IMR-90 (cell line): ENCODE measurements at regions not wholly inside any gene's neighbourhood (a gene's known extent, or its start where the extent isn't known, plus 50 kb on each side); places are given as distances from the start of the nearest gene placed in this dataset.

Source experiments
- ATAC-seq: fragments of 200-7000 bp; cut with Tn5 transposase; 2 replicates; pipeline ENCODE4 v1.9.1; 2020; ENCODE audit warnings: low read depth, mild to moderate bottlenecking, moderate library complexity
- BruUV-seq: library from RNA; stranded (reverse); fragments of 400-500 nt; replicated peaks from 2 replicates; lab custom pipeline; 2021; lab: Mats Ljungman, UMichigan
- CTCF ChIA-PET: fragments of 300-600 bp; formaldehyde crosslinking; extraction: SDS; loops from one replicate; lab custom pipeline; 2021; ENCODE audit warnings: antibody characterized with exemption; lab: Yijun Ruan, JAX
- POLR2A ChIA-PET: fragments of 300-600 bp; sonication (Branson Sonifier 250); formaldehyde crosslinking; loops from one replicate; lab custom pipeline; 2022; ENCODE audit warnings: antibody characterized with exemption; ENCODE audit not compliant: unreplicated experiment; lab: Charles Lee
- DNase-seq: peaks from one replicate; pipeline ENCODE4 v3.0.0; 2013
- H2AFZ ChIP-seq: replicated peaks from 2 replicates; pipeline ENCODE3; 2013; ENCODE audit warnings: low read length, mild to moderate bottlenecking; ENCODE audit not compliant: poor library complexity
- H2AK5ac ChIP-seq: 2 replicates; pipeline ENCODE4 v1.6.1; 2013; ENCODE audit warnings: low read depth, low read length, inconsistent platforms
- H2AK9ac ChIP-seq: replicated peaks from 2 replicates; pipeline ENCODE3; 2013; ENCODE audit warnings: mild to moderate bottlenecking, low read depth, low read length, moderate library complexity; ENCODE audit not compliant: poor library complexity
- H2BK120ac ChIP-seq: 2 replicates; pipeline ENCODE4 v1.6.1; 2013; ENCODE audit warnings: low read depth, low read length, inconsistent platforms
- H2BK15ac ChIP-seq: 3 replicates; pipeline ENCODE4 v1.6.1; 2013; ENCODE audit warnings: low read depth, low read length, inconsistent platforms
- H2BK20ac ChIP-seq: 2 replicates; pipeline ENCODE4 v1.6.1; 2013; ENCODE audit warnings: low read depth, mild to moderate bottlenecking, inconsistent platforms, low read length, moderate library complexity
- H2BK5ac ChIP-seq: 2 replicates; pipeline ENCODE4 v1.6.1; 2013; ENCODE audit warnings: mild to moderate bottlenecking, low read depth, low read length, inconsistent platforms; ENCODE audit not compliant: poor library complexity, severe bottlenecking
- H3K14ac ChIP-seq: replicated peaks from 2 replicates; pipeline ENCODE4 v1.6.1; 2013; ENCODE audit warnings: low read depth, low read length, inconsistent platforms
- H3K18ac ChIP-seq: 2 replicates; pipeline ENCODE4 v1.6.1; 2013; ENCODE audit warnings: low read depth, low read length, control low read depth
- H3K23ac ChIP-seq: 2 replicates; pipeline ENCODE4 v1.6.1; 2013; ENCODE audit warnings: low read depth, low read length, inconsistent platforms
- H3K27ac ChIP-seq: 2 replicates; pipeline ENCODE4 v1.5.1; 2013; ENCODE audit warnings: mild to moderate bottlenecking, control low read depth, low read length; ENCODE audit not compliant: insufficient read depth
- H3K27me3 ChIP-seq: 2 replicates; pipeline ENCODE4 v1.6.1; 2013; ENCODE audit warnings: low read length; ENCODE audit not compliant: control insufficient read depth, insufficient read depth
- H3K36me3 ChIP-seq: 2 replicates; pipeline ENCODE4 v1.6.1; 2013; ENCODE audit warnings: low read length, mixed read lengths; ENCODE audit not compliant: control insufficient read depth, insufficient read depth
- H3K4ac ChIP-seq: 2 replicates; pipeline ENCODE4 v1.6.1; 2013; ENCODE audit warnings: low read depth, low read length, inconsistent platforms
- H3K4me1 ChIP-seq: 2 replicates; pipeline ENCODE4 v1.6.1; 2013; ENCODE audit warnings: low read length, mixed read lengths; ENCODE audit not compliant: control insufficient read depth, insufficient read depth
- H3K4me2 ChIP-seq: 2 replicates; pipeline ENCODE4 v1.6.1; 2013; ENCODE audit warnings: low read depth, mild to moderate bottlenecking, control low read depth, low read length, moderate library complexity
- H3K4me3 ChIP-seq: 2 replicates; pipeline ENCODE4 v1.5.1; 2013; ENCODE audit warnings: low read depth, mild to moderate bottlenecking, control low read depth, low read length, moderate library complexity; ENCODE audit not compliant: insufficient read depth
- H3K56ac ChIP-seq: 2 replicates; pipeline ENCODE4 v1.6.1; 2013; ENCODE audit warnings: low read length, inconsistent platforms; ENCODE audit not compliant: insufficient read depth; ENCODE audit errors: extremely low read depth
- H3K79me1 ChIP-seq, 2 experiments: 2 replicates each; pipeline ENCODE4 v1.6.1; 2013; ENCODE audit warnings: low read length in 2 of 2, inconsistent platforms in 1 of 2, low read depth in 1 of 2
- H3K9ac ChIP-seq: 2 replicates; pipeline ENCODE4 v1.6.1; 2013; ENCODE audit warnings: low read depth, low read length, control low read depth
- H3K9me1 ChIP-seq: 2 replicates; pipeline ENCODE4 v1.6.1; 2013; ENCODE audit warnings: low read length, inconsistent platforms; ENCODE audit not compliant: insufficient read depth
- H3K9me3 ChIP-seq: 2 replicates; pipeline ENCODE4 v1.6.1; 2013; ENCODE audit warnings: low read length; ENCODE audit not compliant: control insufficient read depth, insufficient read depth
- H4K20me1 ChIP-seq: 2 replicates; pipeline ENCODE4 v1.6.1; 2013; ENCODE audit warnings: low read length, inconsistent platforms; ENCODE audit not compliant: insufficient read depth
- H4K5ac ChIP-seq: 2 replicates; pipeline ENCODE4 v1.6.1; 2013; ENCODE audit warnings: mild to moderate bottlenecking, low read depth, low read length, control low read depth
- H4K8ac ChIP-seq, 2 experiments: 2 replicates each; pipeline ENCODE4 v1.6.1; 2013; ENCODE audit warnings: low read depth in 2 of 2, low read length in 2 of 2, control low read depth in 1 of 2, inconsistent platforms in 1 of 2
- H4K91ac ChIP-seq: 2 replicates; pipeline ENCODE4 v1.6.1; 2013; ENCODE audit warnings: low read depth, low read length, inconsistent platforms; ENCODE audit not compliant: insufficient read depth
- BHLHE40 ChIP-seq: fragments of 150-350 bp; IDR thresholded peaks from 2 replicates; pipeline ENCODE4 v1.6.1; 2016; ENCODE audit warnings: mild to moderate bottlenecking, low read depth, low read length
- CEBPB ChIP-seq: IDR thresholded peaks from 2 replicates; pipeline ENCODE4 v1.6.1; 2012; ENCODE audit warnings: low read depth, low read length, improper control_type of control experiment
- CTCF ChIP-seq: conservative IDR thresholded peaks from 2 replicates; pipeline ENCODE4 v1.5.1; 2012; ENCODE audit warnings: mild to moderate bottlenecking, low read depth, low read length, improper control_type of control experiment
- FOS ChIP-seq: fragments of 150-350 bp; IDR thresholded peaks from 2 replicates; pipeline ENCODE4 v1.6.1; 2016; ENCODE audit warnings: low read depth, low read length
- MAZ ChIP-seq: IDR thresholded peaks from 2 replicates; pipeline ENCODE4 v1.6.1; 2012; ENCODE audit warnings: low read depth, mild to moderate bottlenecking, low read length, improper control_type of control experiment, moderate library complexity, borderline replicate concordance
- MXI1 ChIP-seq: IDR thresholded peaks from 2 replicates; pipeline ENCODE4 v1.6.1; 2012; ENCODE audit warnings: low read depth, mild to moderate bottlenecking, low read length, moderate library complexity, borderline replicate concordance
- NFE2L2 ChIP-seq: fragments of 150-350 bp; IDR thresholded peaks from 2 replicates; pipeline ENCODE4 v1.6.1; 2016; ENCODE audit warnings: low read depth, mild to moderate bottlenecking, low read length
- POLR2A ChIP-seq: IDR thresholded peaks from 2 replicates; pipeline ENCODE4 v1.6.1; 2012; ENCODE audit warnings: mild to moderate bottlenecking, low read depth, low read length
- RAD21 ChIP-seq: IDR thresholded peaks from 2 replicates; pipeline ENCODE4 v1.6.1; 2012; ENCODE audit warnings: low read length, improper control_type of control experiment
- RCOR1 ChIP-seq: IDR thresholded peaks from 2 replicates; pipeline ENCODE4 v1.6.1; 2012; ENCODE audit warnings: mild to moderate bottlenecking, low read length, improper control_type of control experiment; ENCODE audit not compliant: insufficient replicate concordance
- WGBS, 2 experiments: methylation state at CpG; one replicate each; pipeline versions ENCODE4 v1.1.5 to v1.1.7; 2013; ENCODE audit warnings: missing lambda C conversion rate in 2 of 2; ENCODE audit not compliant: insufficient read length in 1 of 2; ENCODE audit errors: extremely low coverage in 2 of 2; 5-methylcytosine and 5-hydroxymethylcytosine counted together
- dilution Hi-C: fragments of 300-500 bp; cut with HindIII; formaldehyde crosslinking; loops from one replicate; pipeline ENCODE4 v1.14.3; 2018; ENCODE audit warnings: low sequenced_read_pairs; ENCODE audit not compliant: unreplicated experiment
- in situ Hi-C: fragments of 300-500 bp; cut with MboI; formaldehyde crosslinking; loops from 3 replicates; pipeline ENCODE4 v1.14.3; 2019; ENCODE audit warnings: low sequenced_read_pairs, inconsistent platforms, mixed read lengths
- intact Hi-C: fragments of 100-400 bp; cut with micrococcal nuclease; formaldehyde crosslinking; loops from 2 replicates; pipeline ENCODE4 v1.10.0; 2022

- Histone ChIP-seq H2BK5ac (no peak overlapping the region), H3K27me3 (no peaks in the 10 kb centered on the region), H2AK5ac (no peak overlapping the region), H3K14ac (no peak overlapping the region), H4K5ac (no peak overlapping the region), H3K4ac (no peak overlapping the region), H3K4me3 (no peak overlapping the region), H3K4me2 (no peak overlapping the region), H3K27ac (no peak overlapping the region), H3K9ac (no peak overlapping the region), H2BK15ac (peak overlapping the region; percentile 12; the same call in 2 of the 3 replicates), H2AFZ (no peak overlapping the region), H3K4me1 (peaks cover 14% of the 10 kb centered on the region), H4K91ac (no peak overlapping the region), H3K79me1 (peaks cover 10 to 41% of the 10 kb centered on the region in 2 experiments), H3K36me3 (peaks cover 4% of the 10 kb centered on the region; the same call in 1 of the 2 replicates), H3K18ac (no peak overlapping the region), H2BK20ac (0 out of 2 replicates have a peak overlapping the region, but pooled peaks have one; percentile 1), H3K9me3 (no peaks in the 10 kb centered on the region), H3K9me1 (peaks cover 3% of the 10 kb centered on the region; the same call in 1 of the 2 replicates), H3K23ac (no peak overlapping the region), H4K8ac (no peak overlapping the region), H4K20me1 (no peaks in the 10 kb centered on the region), H3K56ac (no peak overlapping the region), H2BK120ac (no peak overlapping the region), H2AK9ac (no peak overlapping the region)
- DNase-seq, result no peak
- POLR2A ChIA-PET, result no interaction called here
- ATAC-seq, result no peak
- CTCF ChIA-PET, result no interaction called here
- no CpG with 5 or more reads among the region's 1 CpG for WGBS, 2 experiments
- dilution Hi-C loops, result no loop called here
- TF ChIP-seq POLR2A (no peak), RAD21 (no peak), FOS (no peak), MAZ (no peak), MXI1 (no peak), NFE2L2 (no peak), CEBPB (no peak), RCOR1 (no peak), CTCF (no peak), BHLHE40 (no peak)
- no TSS peak for BruUV-seq
- intact Hi-C loops, result no loop called here
- in situ Hi-C loops, result no loop called here
Observed at GRCh38 chr6:56887086-56887485, 67.8 kb upstream of the BEND6 start.
